ENCODE measurements at regions not wholly inside any gene's neighbourhood (a gene's known extent, or its start where the extent isn't known, plus 50 kb on each side); places are given as distances from the start of the nearest gene placed in this dataset.

DNA sequence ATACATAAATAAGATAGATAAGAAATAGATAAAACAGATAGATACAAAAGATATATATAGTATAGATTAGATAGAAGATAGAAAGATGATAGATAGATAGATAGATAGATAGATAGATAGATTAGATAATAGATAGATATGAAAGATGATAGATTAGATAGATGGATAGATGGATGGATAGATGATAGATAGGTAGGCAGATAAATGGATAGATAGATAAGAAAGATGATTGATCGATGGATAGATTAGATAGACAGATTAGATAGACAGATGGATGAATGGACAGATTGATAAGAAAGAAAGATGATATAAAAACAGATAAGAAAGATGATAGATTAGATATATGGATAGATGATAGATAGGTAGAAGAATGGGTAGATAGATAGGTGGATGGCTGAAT, 90.3 kb downstream of the SMIM20 start:
- no peak for DNase-seq (ENCODE audit: low read depth)
- Histone ChIP-seq H3K27me3 (ENCODE audit: control insufficient read depth, insufficient read depth, low read length) (no peaks in the 10 kb centered on the region), H3K36me3 (ENCODE audit: control insufficient read depth, insufficient read depth, low read length) (no peaks in the 10 kb centered on the region), H3K4me3 (ENCODE audit: low read depth, low read length) (no peak overlapping the region)
- TF ChIP-seq, protein P1, sequence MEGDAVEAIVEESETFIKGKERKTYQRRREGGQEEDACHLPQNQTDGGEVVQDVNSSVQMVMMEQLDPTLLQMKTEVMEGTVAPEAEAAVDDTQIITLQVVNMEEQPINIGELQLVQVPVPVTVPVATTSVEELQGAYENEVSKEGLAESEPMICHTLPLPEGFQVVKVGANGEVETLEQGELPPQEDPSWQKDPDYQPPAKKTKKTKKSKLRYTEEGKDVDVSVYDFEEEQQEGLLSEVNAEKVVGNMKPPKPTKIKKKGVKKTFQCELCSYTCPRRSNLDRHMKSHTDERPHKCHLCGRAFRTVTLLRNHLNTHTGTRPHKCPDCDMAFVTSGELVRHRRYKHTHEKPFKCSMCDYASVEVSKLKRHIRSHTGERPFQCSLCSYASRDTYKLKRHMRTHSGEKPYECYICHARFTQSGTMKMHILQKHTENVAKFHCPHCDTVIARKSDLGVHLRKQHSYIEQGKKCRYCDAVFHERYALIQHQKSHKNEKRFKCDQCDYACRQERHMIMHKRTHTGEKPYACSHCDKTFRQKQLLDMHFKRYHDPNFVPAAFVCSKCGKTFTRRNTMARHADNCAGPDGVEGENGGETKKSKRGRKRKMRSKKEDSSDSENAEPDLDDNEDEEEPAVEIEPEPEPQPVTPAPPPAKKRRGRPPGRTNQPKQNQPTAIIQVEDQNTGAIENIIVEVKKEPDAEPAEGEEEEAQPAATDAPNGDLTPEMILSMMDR (IDR thresholded peaks at IDR 0.05; ENCODE audit: insufficient read depth, low read length, poor library complexity, severe bottlenecking), result no peak

- H3K36me3 ChIP-seq (ENCODE audit: control insufficient read depth, insufficient read depth, low read length), result no peaks in the 10 kb centered on the region
- no peak for DNase-seq (ENCODE audit: low read depth)
- no peak overlapping the region for H3K4me3 ChIP-seq (ENCODE audit: low read depth, low read length)
- TF ChIP-seq, protein P1 (IDR thresholded peaks at IDR 0.05; ENCODE audit: insufficient read depth, low read length, poor library complexity, severe bottlenecking), result no peak
- H3K27me3 ChIP-seq (ENCODE audit: control insufficient read depth, insufficient read depth, low read length), result peaks cover 3% of the 10 kb centered on the region
These were observed 91.7 kb downstream of the SMIM20 start for GRCh38 chr4:26005764-26006163.

- TF ChIP-seq, protein P1 (IDR thresholded peaks at IDR 0.05; ENCODE audit: insufficient read depth, low read length, poor library complexity, severe bottlenecking), result no peak
- DNase-seq (ENCODE audit: low read depth), result no peak
- Histone ChIP-seq H3K36me3 (ENCODE audit: control insufficient read depth, insufficient read depth, low read length) (no peaks in the 10 kb centered on the region), H3K27me3 (ENCODE audit: control insufficient read depth, insufficient read depth, low read length) (peaks cover 6% of the 10 kb centered on the region), H3K4me3 (ENCODE audit: low read depth, low read length) (no peak overlapping the region)
These were observed 94.7 kb downstream of the SMIM20 start for GRCh38 chr4:26008737-26009136.

DNA sequence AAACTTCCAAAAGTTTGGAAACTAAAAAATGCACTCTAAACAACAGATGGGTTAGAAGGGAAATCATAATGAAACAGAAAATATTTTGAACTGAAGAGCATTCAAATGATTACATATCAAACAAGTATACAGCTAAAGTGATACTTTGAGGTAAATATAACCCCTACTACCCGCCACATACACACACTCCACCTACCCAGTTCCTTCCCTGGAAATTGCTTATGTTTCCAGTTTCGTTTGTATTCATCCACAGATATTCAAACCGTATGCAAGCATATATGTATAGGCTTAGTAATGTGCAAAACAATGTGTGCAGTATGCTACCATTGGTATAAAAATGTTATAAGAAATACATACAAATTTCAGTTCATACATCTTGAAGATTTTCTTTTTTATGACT, 95.5 kb downstream of the SMIM20 start:
- Histone ChIP-seq H3K27me3 (ENCODE audit: control insufficient read depth, insufficient read depth, low read length) (peaks cover 6% of the 10 kb centered on the region), H3K4me3 (ENCODE audit: low read depth, low read length) (no peak overlapping the region), H3K36me3 (ENCODE audit: control insufficient read depth, insufficient read depth, low read length) (no peaks in the 10 kb centered on the region)
- TF ChIP-seq, protein P1 (IDR thresholded peaks at IDR 0.05; ENCODE audit: insufficient read depth, low read length, poor library complexity, severe bottlenecking), result no peak
- no peak for DNase-seq (ENCODE audit: low read depth)

DNA sequence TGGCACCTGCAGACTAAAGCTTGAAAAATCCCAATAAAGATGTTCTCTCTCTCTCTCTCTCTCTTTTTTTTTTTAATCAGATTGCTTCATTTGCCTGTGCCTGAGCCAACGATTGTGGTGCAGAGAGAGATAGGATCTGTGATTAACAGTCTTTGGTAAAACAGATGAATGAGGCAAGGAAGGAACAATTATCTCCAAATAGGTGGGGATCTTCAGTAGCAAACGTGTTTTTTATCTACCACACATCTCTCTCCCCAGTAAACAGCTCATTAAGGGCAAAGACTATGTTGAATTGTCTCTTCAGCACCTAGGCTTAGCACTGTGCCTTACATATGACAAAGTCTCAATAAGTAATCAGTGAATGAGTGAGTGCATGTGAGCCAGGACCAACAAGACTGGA, 96.3 kb downstream of the SMIM20 start:
- H3K36me3 ChIP-seq (ENCODE audit: control insufficient read depth, insufficient read depth, low read length), result no peaks in the 10 kb centered on the region
- H3K4me3 ChIP-seq (ENCODE audit: low read depth, low read length), result no peak overlapping the region
- peaks cover 6% of the 10 kb centered on the region for H3K27me3 ChIP-seq (ENCODE audit: control insufficient read depth, insufficient read depth, low read length)
- DNase-seq (ENCODE audit: low read depth), result no peak
- TF ChIP-seq, protein P1 (IDR thresholded peaks at IDR 0.05; ENCODE audit: insufficient read depth, low read length, poor library complexity, severe bottlenecking), result no peak

GRCh38 chr4:26013629-26014028, 99.6 kb downstream of the SMIM20 start:
- no peak for DNase-seq (ENCODE audit: low read depth)
- peaks cover 6% of the 10 kb centered on the region for H3K27me3 ChIP-seq (ENCODE audit: control insufficient read depth, insufficient read depth, low read length)
- TF ChIP-seq, protein P1 (IDR thresholded peaks at IDR 0.05; ENCODE audit: insufficient read depth, low read length, poor library complexity, severe bottlenecking), result no peak
- H3K36me3 ChIP-seq (ENCODE audit: control insufficient read depth, insufficient read depth, low read length), result no peaks in the 10 kb centered on the region
- no peak overlapping the region for H3K4me3 ChIP-seq (ENCODE audit: low read depth, low read length)
